Bronchial epithelial cell (primary cell): ENCODE measurements at regions not wholly inside any gene's neighbourhood (a gene's known extent, or its start where the extent isn't known, plus 50 kb on each side); places are given as distances from the start of the nearest gene placed in this dataset.
A peak's percentile ranks its signal among the peaks of the same experiment; 100 is the strongest.

Experiments
- DNase-seq: peaks from one replicate; pipeline ENCODE4 v3.0.0-alpha.2; 2010; ENCODE audit warnings: low read depth
- FAIRE-seq: peaks from 2 replicates; lab custom pipeline; 2011; peaks lifted over from hg19 to GRCh38; lab: Jason Lieb, UNC
- H3K27me3 ChIP-seq: 2 replicates; pipeline ENCODE4 v1.5.1; 2011; ENCODE audit warnings: low read length; ENCODE audit not compliant: control insufficient read depth, insufficient read depth
- H3K36me3 ChIP-seq: 2 replicates; pipeline ENCODE4 v1.5.1; 2011; ENCODE audit warnings: low read length; ENCODE audit not compliant: control insufficient read depth, insufficient read depth
- H3K4me3 ChIP-seq: 2 replicates; pipeline ENCODE4 v1.5.1; 2011; ENCODE audit warnings: mild to moderate bottlenecking, low read depth, low read length, control low read depth
- CTCF ChIP-seq: IDR thresholded peaks from 2 replicates; pipeline ENCODE4 v1.5.1; 2011; ENCODE audit warnings: mild to moderate bottlenecking, moderate library complexity, low read length, control low read depth, inconsistent platforms; ENCODE audit not compliant: insufficient read depth, severe bottlenecking

DNA sequence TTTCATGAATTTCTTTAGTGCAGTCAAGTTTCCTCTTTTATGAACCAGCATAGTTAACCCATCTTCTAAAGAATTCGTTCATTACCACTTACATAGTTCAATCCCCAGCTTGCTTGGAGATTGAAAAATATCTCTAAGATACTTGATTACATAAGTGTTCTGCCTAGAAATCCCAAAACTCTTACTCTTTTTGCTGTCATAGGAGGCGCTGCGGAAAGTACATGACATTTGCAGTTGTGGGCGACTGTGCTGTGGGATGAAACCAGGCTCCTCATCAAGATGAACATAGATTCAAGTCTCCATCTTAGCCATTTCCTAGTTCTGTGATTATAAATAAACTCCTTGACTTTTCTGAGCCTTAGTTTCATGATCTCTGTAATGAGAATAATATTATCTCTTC lies 107.1 kb upstream of the SORBS2 start:
- DNase-seq (no peak), FAIRE-seq (no peak)
- Histone ChIP-seq H3K27me3 (no peaks in the 10 kb centered on the region), H3K4me3 (no peak overlapping the region), H3K36me3 (no peaks in the 10 kb centered on the region)
- TF ChIP-seq CTCF: no peak

GRCh38 chr4:185920171-185920570 lies 108.2 kb upstream of the SORBS2 start:
- Histone ChIP-seq H3K27me3 (no peaks in the 10 kb centered on the region), H3K36me3 (no peaks in the 10 kb centered on the region), H3K4me3 (no peak overlapping the region)
- peak; percentile 99 for FAIRE-seq
- TF ChIP-seq CTCF: no peak
- peak; percentile 98 for DNase-seq

DNA sequence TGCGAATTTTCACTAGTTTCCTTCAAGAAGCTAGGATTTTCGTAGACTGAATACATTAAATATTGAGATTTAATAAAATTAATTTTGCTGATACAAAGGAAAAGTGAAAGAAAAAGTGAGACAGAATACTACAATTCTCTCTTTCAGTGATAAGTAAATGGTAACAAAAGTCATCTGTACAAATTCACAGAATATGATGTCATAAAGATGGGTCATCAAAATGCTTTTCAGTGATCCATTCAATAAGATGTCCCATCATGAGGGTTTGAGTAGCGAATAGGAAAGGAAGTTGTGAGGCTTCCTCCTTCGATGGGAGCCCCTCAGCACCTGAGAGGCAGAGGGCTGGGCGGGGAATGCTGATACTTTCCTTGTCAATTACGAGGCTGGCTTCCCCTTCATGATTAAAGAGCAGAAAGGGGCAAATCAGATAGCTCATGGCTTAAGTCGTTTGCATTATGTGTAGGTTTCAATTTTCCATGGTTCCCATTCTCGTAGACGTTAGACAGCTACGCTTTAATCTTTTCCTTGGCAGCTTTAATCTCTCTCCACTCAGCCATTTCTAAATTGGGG lies 108.8 kb upstream of the SORBS2 start:
- no peak for TF ChIP-seq CTCF
- no peak for FAIRE-seq

GRCh38 chr4:185921583-185922555 lies 109.9 kb upstream of the SORBS2 start:
- no peak for FAIRE-seq
- H3K4me3 ChIP-seq: no peak overlapping the region
- peak; percentile 21 for DNase-seq
- no peak for TF ChIP-seq CTCF
- H3K36me3 ChIP-seq: no peaks in the 10 kb centered on the region
- no peaks in the 10 kb centered on the region for H3K27me3 ChIP-seq

More for the DNA sequence above, 108.8 kb upstream of the SORBS2 start:
- no peaks in the 10 kb centered on the region for H3K27me3 ChIP-seq
- H3K4me3 ChIP-seq: no peak overlapping the region
- no peaks in the 10 kb centered on the region for H3K36me3 ChIP-seq
- peak; percentile 25 for DNase-seq

GRCh38 chr4:185924458-185925044 lies 112.6 kb upstream of the SORBS2 start:
- Histone ChIP-seq H3K36me3 (no peaks in the 10 kb centered on the region), H3K4me3 (no peak overlapping the region), H3K27me3 (no peaks in the 10 kb centered on the region)
- FAIRE-seq (no peak), DNase-seq (no peak)
- TF ChIP-seq CTCF: no peak
